ENCODE measurements at regions not wholly inside any gene's neighbourhood (a gene's known extent, or its start where the extent isn't known, plus 50 kb on each side); places are given as distances from the start of the nearest gene placed in this dataset.

GRCh38 chr15:26376243-26376642 is 396.6 kb downstream of the GABRB3 start:
- no peak for DNase-seq (ENCODE audit: low read depth in 2 of 2)

- no peak for DNase-seq (ENCODE audit: low read depth in 2 of 2)
Observed at GRCh38 chr15:26374806-26375205, 398.1 kb downstream of the GABRB3 start.

GRCh38 chr15:26372706-26373105 is 400.2 kb downstream of the GABRB3 start:
- DNase-seq (ENCODE audit: low read depth in 2 of 2), result no peak

GRCh38 chr15:26365077-26365476 is 407.8 kb downstream of the GABRB3 start:
- no peak for DNase-seq (ENCODE audit: low read depth in 2 of 2)

- no peak for DNase-seq (ENCODE audit: low read depth in 2 of 2)
Observed at GRCh38 chr15:26359855-26360254, 413.0 kb downstream of the GABRB3 start.

- DNase-seq (ENCODE audit: low read depth in 2 of 2), result no peak
Observed at GRCh38 chr15:26358708-26359107, 414.2 kb downstream of the GABRB3 start.

- DNase-seq (ENCODE audit: low read depth in 2 of 2), result no peak
Observed at GRCh38 chr15:26357653-26358052, 415.2 kb downstream of the GABRB3 start.

- no peak for DNase-seq (ENCODE audit: low read depth in 2 of 2)
Observed at GRCh38 chr15:26355472-26356074, 417.3 kb downstream of the GABRB3 start.

- DNase-seq (ENCODE audit: low read depth in 2 of 2), result no peak
Observed at GRCh38 chr15:26352909-26353308, 420.0 kb downstream of the GABRB3 start.

- no peak for DNase-seq (ENCODE audit: low read depth in 2 of 2)
Observed at GRCh38 chr15:26352406-26352805, 420.5 kb downstream of the GABRB3 start.

GRCh38 chr15:26325495-26325894 is 447.4 kb downstream of the GABRB3 start:
- DNase-seq (ENCODE audit: low read depth in 2 of 2), result no peak

- DNase-seq (ENCODE audit: low read depth in 2 of 2), result no peak
Observed at GRCh38 chr15:26323566-26323965, 449.3 kb downstream of the GABRB3 start.

- DNase-seq (ENCODE audit: low read depth in 2 of 2), result no peak
Observed at GRCh38 chr15:26318689-26319088, 454.2 kb downstream of the GABRB3 start.

- no peak for DNase-seq (ENCODE audit: low read depth in 2 of 2)
Observed at GRCh38 chr15:26314577-26314976, 451.4 kb upstream of the ATP10A start.

- DNase-seq (ENCODE audit: low read depth in 2 of 2), result no peak
Observed at GRCh38 chr15:26311710-26312236, 448.6 kb upstream of the ATP10A start.

GRCh38 chr15:26298659-26299170 is 435.6 kb upstream of the ATP10A start:
- no peak for DNase-seq (ENCODE audit: low read depth in 2 of 2)

- DNase-seq (ENCODE audit: low read depth in 2 of 2), result no peak
Observed at GRCh38 chr15:26298010-26298658, 435.0 kb upstream of the ATP10A start.

GRCh38 chr15:26295336-26296085 is 432.4 kb upstream of the ATP10A start:
- no peak for DNase-seq (ENCODE audit: low read depth in 2 of 2)

GRCh38 chr15:26294059-26294689 is 431.0 kb upstream of the ATP10A start:
- DNase-seq (ENCODE audit: low read depth in 2 of 2), result no peak

- DNase-seq (ENCODE audit: low read depth in 2 of 2), result no peak
Observed at GRCh38 chr15:26287381-26287780, 424.3 kb upstream of the ATP10A start.

- DNase-seq (ENCODE audit: low read depth in 2 of 2), result no peak
Observed at GRCh38 chr15:26280281-26280680, 417.2 kb upstream of the ATP10A start.

GRCh38 chr15:26261966-26262365 is 398.8 kb upstream of the ATP10A start:
- no peak for DNase-seq (ENCODE audit: low read depth in 2 of 2)

All from stimulated activated CD8-positive, alpha-beta memory T cell treated with anti-CD3 and anti-CD28 coated beads, Interleukin-15, amount 100 ng/mL, for 4 hours (primary cell).